Heart right ventricle (tissue), 16 donors: ENCODE measurements at regions not wholly inside any gene's neighbourhood (a gene's known extent, or its start where the extent isn't known, plus 50 kb on each side); places are given as distances from the start of the nearest gene placed in this dataset.

Source experiments
- ATAC-seq, 8 donors: fragments of 200-7000 bp; cut with Tn5 transposase; one replicate each; pipeline ENCODE4 v1.9.1; 2020; ENCODE audit warnings: mild to moderate bottlenecking in 8 of 8, moderate library complexity in 8 of 8, moderate number of reproducible peaks in 1 of 8
- DNase-seq, 2 donors: peaks; one replicate each; pipeline ENCODE4 v3.0.0-alpha.2; 2020
- H3K27ac ChIP-seq, 10 donors: fragments of 200-600 bp; sonication (generic) in 2 of 10; one replicate each; pipeline versions ENCODE4 v1.5.0 to v1.8.0; 2020 to 2022; ENCODE audit warnings: mild to moderate bottlenecking in 3 of 10
- H3K27me3 ChIP-seq, 7 donors: fragments of 200-600 bp; one replicate each; pipeline ENCODE4 v1.8.0; 2021 to 2022; ENCODE audit warnings: mild to moderate bottlenecking in 2 of 7
- H3K36me3 ChIP-seq, 9 donors: fragments of 200-600 bp; sonication (generic) in 1 of 9; one replicate each; pipeline versions ENCODE4 v1.5.0 to v1.8.0; 2020 to 2022; ENCODE audit warnings: mild to moderate bottlenecking in 2 of 9
- H3K4me1 ChIP-seq, 9 donors: fragments of 200-600 bp; sonication (generic) in 1 of 9; one replicate each; pipeline versions ENCODE4 v1.5.0 to v1.8.0; 2020 to 2022; ENCODE audit warnings: mild to moderate bottlenecking in 4 of 9
- H3K4me3 ChIP-seq, 10 donors: fragments of 200-600 bp; sonication (generic) in 2 of 10; one replicate each; pipeline versions ENCODE4 v1.5.0 to v1.8.0; 2020 to 2022; ENCODE audit warnings: mild to moderate bottlenecking in 7 of 10, moderate library complexity in 2 of 10
- H3K9me3 ChIP-seq, 11 donors: fragments of 200-600 bp in 10 of 11; sonication (generic) in 2 of 11; one replicate each; pipeline versions ENCODE4 v1.5.0 to v1.8.0; 2013 to 2022; ENCODE audit warnings: mild to moderate bottlenecking in 2 of 11, control low read depth in 1 of 11, moderate library complexity in 1 of 11
- CTCF ChIP-seq, 9 donors: fragments of 200-600 bp; sonication (generic) in 2 of 9; IDR thresholded peaks; one replicate each; pipeline versions ENCODE4 v1.5.0 to v1.8.0; 2021 to 2022; ENCODE audit warnings: antibody characterized with exemption in 9 of 9, mild to moderate bottlenecking in 5 of 9, moderate library complexity in 1 of 9
- WGBS, 2 donors: extraction: QIAGEN DNeasy Blood & Tissue Kit; methylation state at CpG; one replicate each; pipeline ENCODE4 v1.1.7; 2013; ENCODE audit warnings: inconsistent platforms in 1 of 2; 5-methylcytosine and 5-hydroxymethylcytosine counted together
- intact Hi-C, 10 donors: fragments of 100-400 bp; cut with DNase I; formaldehyde crosslinking; loops; one replicate each; pipeline versions ENCODE4 v1.11.1 to v1.14.2; 2022
- donor health status: Arrhythmogenic right ventricular cardiomyopathy.
- donor health status: ischemic (EF 13 %, LVEDD 7.1; RV severe dilation, severe dysfunction).
- donor health status: healthy with polysubstance abuse.
- donor health status: DM: no; HTN: yes; CAD: no.
- donor health status: DM: no; HTN: no; CAD: no.
- donor health status: ischemic (EF 25% LVEDD 6.9; RV normal size, moderate dysfunction).
- donor health status: ischemic (EF 25% LVEDD 5.7; RV mildly dilated, moderate dysfunction).
- donor health status: healthy.
- donor health status: DM: yes; HTN: yes; CAD: no.
- donor health status: Ischemic cardiomyopathy.
- donor health status: ischemic (EF 35%, LVEDD 5.7; RV mildly dilated, moderate dysfunction).
- donor health status: nonischemic (EF 11% LVEDD 7.7; RV severe dilation, severe dysfunction).
- donor health status: DM: yes; HTN: yes; CAD: no.
- donor health status: PGD.
- donor health status: ischemic (EF 29% LVEDD 5.4; RV normal size, mild dysfunction).
- donor health status: nonischemic (EF 23%, LVEDD 6.1; RV moderate dilation, normal function).

DNA sequence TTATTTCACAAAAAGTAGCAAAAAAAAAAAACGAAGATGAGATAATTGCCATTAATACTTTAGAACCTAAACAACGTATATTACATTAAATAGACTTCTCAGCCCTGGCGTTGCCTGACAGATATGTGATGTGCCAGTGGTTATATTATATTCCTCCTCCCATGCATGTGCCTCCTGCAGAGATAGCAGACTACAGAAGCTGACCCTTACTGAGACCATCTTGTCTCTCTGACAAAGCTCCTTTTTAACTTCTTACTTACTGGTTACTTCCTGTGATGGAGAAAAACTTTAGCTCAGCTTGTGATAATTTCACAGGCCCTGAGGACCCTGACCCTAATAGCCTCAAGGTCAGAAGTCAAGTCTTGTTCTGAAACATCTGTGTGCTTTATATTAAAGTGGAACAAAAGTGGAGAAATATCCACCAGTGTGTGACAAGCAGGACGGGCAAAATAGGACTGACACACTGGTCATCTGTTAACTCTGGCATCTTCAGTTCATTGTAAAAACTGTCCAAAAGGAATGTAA lies 80.6 kb upstream of the POU5F2 start:
- no peak overlapping the region for H3K27ac ChIP-seq
- no peaks in the 10 kb centered on the region for H3K4me1 ChIP-seq
- WGBS, 2 donors, result 84 to 85% methylated on average over 4 of the region's 4 CpGs
- DNase-seq, result no peak
- ATAC-seq, result no peak
- no peak for TF ChIP-seq CTCF (IDR thresholded peaks at IDR 0.05)
- H3K36me3 ChIP-seq, result peaks cover 0 to 36% (median 0%) of the 10 kb centered on the region in 9 donors
- peaks cover 0 to 19% (median 0%) of the 10 kb centered on the region in 11 donors for H3K9me3 ChIP-seq
- no peak overlapping the region for H3K4me3 ChIP-seq
- intact Hi-C loops, result no loop called here
- no peaks in the 10 kb centered on the region for H3K27me3 ChIP-seq

DNA sequence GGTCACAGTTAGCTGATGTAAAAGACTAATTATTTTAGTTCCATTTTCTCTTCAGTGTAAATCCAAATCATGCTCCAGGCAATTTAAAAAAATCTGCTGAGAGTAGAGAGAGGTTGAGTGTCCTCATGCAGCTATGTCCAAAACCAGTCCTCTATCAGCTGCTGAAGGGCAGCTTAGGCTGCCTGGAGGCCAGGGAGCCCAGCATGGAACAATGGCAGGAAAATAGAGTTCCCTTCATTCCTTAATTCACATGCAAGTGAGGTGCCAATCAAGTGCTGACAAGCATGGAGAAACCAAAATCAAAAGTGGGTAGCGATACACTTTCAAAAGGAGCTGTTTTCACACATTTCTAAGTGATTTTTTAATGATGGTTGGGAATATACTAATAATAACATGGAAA lies 78.3 kb upstream of the POU5F2 start:
- ATAC-seq (no peak), DNase-seq (no peak)
- intact Hi-C loops, result no loop called here
- Histone ChIP-seq H3K36me3 (peaks cover 0 to 36% (median 0%) of the 10 kb centered on the region in 9 donors), H3K27ac (no peak overlapping the region), H3K27me3 (no peaks in the 10 kb centered on the region), H3K4me3 (no peak overlapping the region), H3K4me1 (no peaks in the 10 kb centered on the region), H3K9me3 (peaks cover 0 to 5% (median 0%) of the 10 kb centered on the region in 11 donors)
- 78 to 84% methylated on average over 1 of the region's 1 CpG for WGBS, 2 donors
- no peak for TF ChIP-seq CTCF (IDR thresholded peaks at IDR 0.05)

- Histone ChIP-seq H3K4me3 (no peak overlapping the region), H3K27ac (no peak overlapping the region), H3K9me3 (no peaks in the 10 kb centered on the region), H3K36me3 (peaks cover 0 to 14% (median 0%) of the 10 kb centered on the region in 9 donors), H3K27me3 (no peaks in the 10 kb centered on the region), H3K4me1 (no peaks in the 10 kb centered on the region)
- ATAC-seq (no peak), DNase-seq (no peak)
- no peak for TF ChIP-seq CTCF (IDR thresholded peaks at IDR 0.05)
- 96 to 99% methylated on average over 4 of the region's 4 CpGs for WGBS, 2 donors
- intact Hi-C loops, result no loop called here
Observed at GRCh38 chr5:93810780-93811179, 69.4 kb upstream of the POU5F2 start.

DNA sequence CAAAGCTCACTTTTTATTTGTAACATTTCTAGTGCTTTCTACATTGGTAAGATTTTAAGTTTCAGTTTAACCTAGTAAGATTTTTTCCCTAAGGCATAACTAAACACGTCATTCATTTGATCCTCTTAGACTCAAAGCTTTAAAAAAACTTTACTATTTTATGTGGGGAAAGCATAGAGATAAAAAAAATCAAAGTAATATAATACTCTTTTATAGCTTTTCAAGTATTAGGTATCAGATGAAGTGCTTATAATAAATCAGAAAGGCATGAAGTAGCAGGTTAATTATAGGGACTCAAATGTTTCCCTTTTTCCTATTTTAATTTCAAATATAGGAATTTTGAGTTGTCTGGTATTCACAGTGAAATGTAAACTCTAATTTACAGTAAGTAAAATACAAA lies 68.0 kb upstream of the POU5F2 start:
- H3K27ac ChIP-seq, result no peak overlapping the region
- peaks cover 0 to 4% (median 0%) of the 10 kb centered on the region in 9 donors for H3K36me3 ChIP-seq
- TF ChIP-seq CTCF (IDR thresholded peaks at IDR 0.05), result no peak
- no peak overlapping the region for H3K4me3 ChIP-seq
- no peaks in the 10 kb centered on the region for H3K27me3 ChIP-seq
- intact Hi-C loops, result loop anchor here in 3 of 10 donors (10.0 kb wide), 3 partner anchors 195 to 225 kb away; partner anchors contain the start of genes NR2F1 (in 1 of the 3) and NR2F1-AS1 (in 1 of the 3)
- no peaks in the 10 kb centered on the region for H3K9me3 ChIP-seq
- DNase-seq (no peak), ATAC-seq (no peak)
- H3K4me1 ChIP-seq, result no peaks in the 10 kb centered on the region
- 87 to 98% methylated on average over 1 of the region's 1 CpG for WGBS, 2 donors
